C4-2B (cell line): ENCODE measurements at regions not wholly inside any gene's neighbourhood (a gene's known extent, or its start where the extent isn't known, plus 50 kb on each side); places are given as distances from the start of the nearest gene placed in this dataset.

Source experiments
- H3K27ac ChIP-seq: fragments of 450-650 bp; 2 replicates; pipeline ENCODE4 v1.5.1; 2017
- ZFX ChIP-seq: fragments of 450-650 bp; IDR thresholded peaks from 2 replicates; pipeline ENCODE4 v1.6.1; 2017
- TF ChIP-seq, protein P1 (sequence below): fragments of 450-650 bp; conservative IDR thresholded peaks from 2 replicates; pipeline ENCODE4 v1.5.1; 2017; ENCODE audit warnings: mild to moderate bottlenecking

DNA sequence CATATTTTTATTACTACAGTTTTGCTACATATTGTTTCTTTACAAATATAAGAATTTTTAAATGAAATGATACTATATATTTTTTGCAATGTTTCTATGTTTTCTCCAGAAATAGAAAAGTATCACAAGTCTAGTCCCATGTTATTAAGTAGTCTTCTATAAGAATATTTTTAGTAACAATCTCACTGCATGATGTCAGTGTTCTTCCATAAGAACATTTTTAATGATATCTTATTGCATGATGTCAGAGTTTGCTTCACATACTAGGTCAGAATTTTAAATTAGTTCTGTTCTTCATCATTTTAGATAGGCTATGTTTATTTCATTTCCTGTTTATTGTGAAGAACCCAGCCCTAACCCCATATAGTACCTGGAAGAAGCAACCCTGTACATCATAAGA, 265.3 kb upstream of the IL12A start:
- TF ChIP-seq, protein P1, sequence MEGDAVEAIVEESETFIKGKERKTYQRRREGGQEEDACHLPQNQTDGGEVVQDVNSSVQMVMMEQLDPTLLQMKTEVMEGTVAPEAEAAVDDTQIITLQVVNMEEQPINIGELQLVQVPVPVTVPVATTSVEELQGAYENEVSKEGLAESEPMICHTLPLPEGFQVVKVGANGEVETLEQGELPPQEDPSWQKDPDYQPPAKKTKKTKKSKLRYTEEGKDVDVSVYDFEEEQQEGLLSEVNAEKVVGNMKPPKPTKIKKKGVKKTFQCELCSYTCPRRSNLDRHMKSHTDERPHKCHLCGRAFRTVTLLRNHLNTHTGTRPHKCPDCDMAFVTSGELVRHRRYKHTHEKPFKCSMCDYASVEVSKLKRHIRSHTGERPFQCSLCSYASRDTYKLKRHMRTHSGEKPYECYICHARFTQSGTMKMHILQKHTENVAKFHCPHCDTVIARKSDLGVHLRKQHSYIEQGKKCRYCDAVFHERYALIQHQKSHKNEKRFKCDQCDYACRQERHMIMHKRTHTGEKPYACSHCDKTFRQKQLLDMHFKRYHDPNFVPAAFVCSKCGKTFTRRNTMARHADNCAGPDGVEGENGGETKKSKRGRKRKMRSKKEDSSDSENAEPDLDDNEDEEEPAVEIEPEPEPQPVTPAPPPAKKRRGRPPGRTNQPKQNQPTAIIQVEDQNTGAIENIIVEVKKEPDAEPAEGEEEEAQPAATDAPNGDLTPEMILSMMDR: no peak
- H3K27ac ChIP-seq: no peak overlapping the region

DNA sequence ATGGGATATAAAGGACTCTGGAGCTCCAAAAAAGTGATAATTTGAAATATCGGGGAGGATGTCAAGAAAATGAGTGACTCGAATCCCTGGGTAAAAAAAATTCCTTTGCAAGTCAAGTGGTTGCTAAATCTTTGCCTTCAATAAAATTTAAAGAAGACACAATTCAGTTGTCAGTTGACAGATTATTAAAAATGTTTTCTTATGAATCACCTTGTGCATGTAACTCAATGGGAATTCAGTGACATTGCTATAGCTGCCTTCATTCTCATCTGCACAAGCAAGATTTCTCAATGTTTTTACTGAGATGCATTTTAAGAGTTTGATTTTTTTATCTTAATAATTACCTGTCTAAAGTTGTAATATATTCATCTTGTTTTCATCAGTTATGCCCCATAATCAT, 264.0 kb upstream of the IL12A start:
- TF ChIP-seq, protein P1: no peak
- no peak for TF ChIP-seq ZFX
- no peak overlapping the region for H3K27ac ChIP-seq

DNA sequence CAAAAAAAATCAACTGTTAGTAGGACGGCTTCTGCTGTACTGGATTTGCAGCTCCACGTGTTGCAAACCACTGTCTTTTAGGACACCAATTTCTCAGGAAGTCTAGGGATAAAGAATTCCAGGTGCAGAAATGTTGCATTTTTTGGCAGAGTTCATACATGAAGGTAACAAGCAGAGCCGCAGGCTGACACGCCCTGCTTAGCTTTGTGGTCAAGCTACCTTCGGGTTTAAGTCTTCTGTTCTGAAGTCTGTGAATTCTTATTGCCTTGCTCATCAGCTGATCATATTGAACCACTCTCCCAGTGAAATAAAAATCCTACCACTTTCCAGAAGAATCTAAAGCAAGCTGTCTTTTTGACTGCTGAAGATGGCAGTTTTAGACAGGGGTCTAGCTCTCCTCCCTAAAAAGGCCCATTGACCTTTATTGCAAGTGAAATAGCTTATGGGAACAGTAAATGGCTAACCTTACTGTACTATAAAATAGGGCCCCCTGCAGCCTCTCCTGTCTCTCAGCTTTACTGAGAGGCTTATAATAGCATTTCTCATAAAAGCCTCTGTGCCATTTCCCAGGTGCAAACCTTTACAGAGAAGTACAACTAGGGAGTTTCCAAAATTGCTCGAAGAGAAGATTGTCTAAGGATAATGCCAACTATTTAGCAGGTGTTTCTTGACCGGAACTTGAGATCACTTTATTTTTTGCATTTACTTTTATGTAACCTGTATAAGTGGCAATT, 262.2 kb upstream of the IL12A start:
- TF ChIP-seq, protein P1: no peak
- TF ChIP-seq ZFX: no peak
- H3K27ac ChIP-seq: no peak overlapping the region

DNA sequence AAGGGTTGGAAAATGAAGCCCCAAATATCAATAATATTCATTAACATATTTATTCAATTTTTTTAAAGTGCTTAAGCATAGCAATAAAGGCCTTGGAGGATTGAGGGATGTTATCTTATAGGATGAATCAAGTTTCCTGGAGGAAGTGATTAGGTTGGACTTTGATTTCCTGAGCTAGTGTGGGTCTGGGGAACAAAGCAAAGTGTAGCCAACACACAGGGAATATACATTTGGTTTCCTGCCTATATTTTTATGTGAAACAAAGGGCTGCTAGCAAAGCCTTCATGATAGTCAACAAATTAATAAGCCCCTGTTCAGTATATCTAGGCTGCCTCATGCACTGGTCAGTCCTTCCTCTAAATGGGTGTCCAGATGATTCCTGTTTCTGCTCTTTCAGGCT, 261.1 kb upstream of the IL12A start:
- H3K27ac ChIP-seq: no peak overlapping the region
- no peak for TF ChIP-seq ZFX
- TF ChIP-seq, protein P1: no peak

DNA sequence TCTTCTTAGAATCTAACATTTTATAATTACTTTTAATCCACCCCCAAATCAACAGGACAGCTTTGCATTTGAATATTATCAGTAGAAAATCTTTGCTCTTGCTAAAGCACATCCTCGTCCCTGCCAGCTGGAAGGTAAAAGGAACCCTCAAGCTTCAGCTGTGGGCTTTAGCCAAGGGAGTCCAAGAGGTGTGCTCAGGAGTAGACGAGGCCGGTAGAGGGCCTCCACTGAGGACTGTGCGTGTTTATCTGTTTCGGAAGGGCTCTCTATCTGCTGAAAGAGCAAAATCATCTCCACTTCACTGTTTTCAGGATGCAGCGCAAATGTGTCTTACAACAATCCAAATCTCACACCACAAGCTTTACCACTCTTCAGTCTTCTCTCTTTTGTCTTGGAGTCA, 257.4 kb upstream of the IL12A start:
- H3K27ac ChIP-seq: no peak overlapping the region
- TF ChIP-seq, protein P1: no peak
- TF ChIP-seq ZFX: no peak

DNA sequence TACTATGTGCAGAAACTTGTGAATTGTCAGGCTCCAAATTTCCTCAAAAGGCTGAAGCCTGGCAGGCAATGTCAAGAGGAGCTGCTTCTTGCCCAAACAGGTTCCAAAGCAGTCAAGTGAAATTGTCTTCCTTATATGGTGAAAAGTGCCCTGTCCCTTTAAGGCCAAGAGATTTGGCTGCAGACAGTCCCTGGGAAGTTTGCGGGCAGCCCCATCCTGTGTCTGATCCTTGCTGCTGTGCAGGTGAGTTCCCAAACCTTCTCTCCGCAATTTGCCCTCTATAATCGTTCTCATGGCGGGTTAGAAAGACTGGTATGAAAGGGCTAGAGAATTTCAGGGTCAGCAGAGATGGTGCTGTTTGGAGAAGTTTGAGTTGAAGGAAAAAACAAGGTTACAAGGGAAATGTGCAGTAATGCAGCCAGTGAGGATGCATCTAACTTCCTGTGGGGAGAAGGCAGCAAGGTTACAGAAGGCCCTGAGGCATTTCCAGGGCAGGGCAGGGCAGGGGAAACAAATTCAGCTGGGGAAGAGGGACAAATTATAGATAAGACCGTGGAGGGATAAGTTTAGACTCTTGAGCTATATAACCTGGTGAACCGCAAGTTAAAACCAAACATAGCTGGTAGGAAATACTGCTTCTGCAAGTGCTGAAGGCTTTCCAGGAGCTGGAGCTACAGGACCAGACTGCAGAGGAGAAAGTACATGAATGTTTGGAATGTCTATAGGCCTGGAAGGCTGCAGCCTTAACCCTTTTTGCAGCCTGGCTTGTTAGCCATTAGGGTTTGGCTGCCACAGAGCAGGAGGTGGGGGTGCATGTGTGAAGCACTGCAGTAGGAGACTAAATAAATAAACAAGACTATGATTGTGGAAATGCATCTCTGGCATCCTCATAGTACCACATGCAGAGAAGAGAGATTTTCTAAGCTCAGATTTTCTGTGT, 256.2 kb upstream of the IL12A start:
- TF ChIP-seq ZFX: no peak
- TF ChIP-seq, protein P1: no peak
- no peak overlapping the region for H3K27ac ChIP-seq

DNA sequence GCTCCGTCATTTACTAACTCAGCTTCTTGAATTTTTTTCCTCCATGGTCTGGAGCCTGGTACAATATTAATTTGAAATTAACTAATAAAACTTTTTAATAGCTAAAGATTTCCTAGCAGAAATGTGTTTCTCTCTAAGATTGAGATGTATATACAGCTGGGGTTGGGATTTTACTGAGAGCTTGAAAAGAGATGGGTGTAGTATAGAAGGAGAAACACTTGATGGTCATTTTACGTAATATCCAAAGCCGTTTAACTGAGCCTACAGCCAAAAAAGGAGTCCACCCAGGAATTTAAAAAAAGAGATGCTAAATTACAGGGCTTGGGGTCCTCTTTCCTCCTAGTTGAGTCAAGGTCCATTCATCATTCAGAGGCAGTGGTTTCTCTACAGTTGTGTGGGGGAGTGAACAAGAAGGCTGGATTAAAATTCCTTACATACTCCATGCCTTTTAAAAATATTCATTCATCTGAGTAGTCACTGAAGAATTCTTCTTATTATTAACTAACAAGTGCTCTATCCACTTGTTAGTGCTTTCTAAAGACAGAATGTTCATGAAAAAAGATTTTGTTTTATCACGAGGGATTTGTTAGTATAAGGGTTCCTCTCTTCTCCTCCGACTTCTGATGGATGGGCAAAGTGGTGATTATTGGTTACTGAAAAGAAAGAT, 255.3 kb upstream of the IL12A start:
- TF ChIP-seq ZFX: no peak
- TF ChIP-seq, protein P1: no peak

More for the DNA sequence above, 255.3 kb upstream of the IL12A start:
- no peak overlapping the region for H3K27ac ChIP-seq
